DND-41 (cell line): ENCODE measurements at regions not wholly inside any gene's neighbourhood (a gene's known extent, or its start where the extent isn't known, plus 50 kb on each side); places are given as distances from the start of the nearest gene placed in this dataset.

Source experiments
- ATAC-seq: fragments of 200-7000 bp; cut with Tn5 transposase; 3 replicates; pipeline ENCODE4 v1.9.1; 2021; ENCODE audit warnings: low read depth; ENCODE audit not compliant: insufficient read depth
- DNase-seq: peaks from one replicate; pipeline ENCODE4 v3.0.0-alpha.2; 2020
- H2AFZ ChIP-seq: 2 replicates; pipeline ENCODE4 v1.6.0; 2012; ENCODE audit warnings: low read depth, low read length
- H3K27ac ChIP-seq: 2 replicates; pipeline ENCODE4 v1.5.1; 2012; ENCODE audit warnings: low read length, inconsistent platforms
- H3K27me3 ChIP-seq: fragments of 200-600 bp; sonication (generic); 2 replicates; pipeline ENCODE4 v1.6.0; 2012; ENCODE audit warnings: low read length, mild to moderate bottlenecking, inconsistent platforms; ENCODE audit not compliant: insufficient read depth, poor library complexity
- H3K36me3 ChIP-seq: 2 replicates; pipeline ENCODE4 v1.5.1; 2012; ENCODE audit warnings: low read length, inconsistent platforms; ENCODE audit not compliant: insufficient read depth
- H3K4me1 ChIP-seq: 2 replicates; pipeline ENCODE4 v1.5.1; 2012; ENCODE audit warnings: mild to moderate bottlenecking, low read length; ENCODE audit not compliant: insufficient read depth
- H3K4me2 ChIP-seq: 2 replicates; pipeline ENCODE4 v1.6.0; 2012; ENCODE audit warnings: mild to moderate bottlenecking, moderate library complexity, low read length, inconsistent platforms; ENCODE audit not compliant: insufficient read depth
- H3K4me3 ChIP-seq, 2 experiments: fragments of 200-600 bp in 1 of 2; shearing (Covaris generic) in 1 of 2; 2 replicates each; pipeline ENCODE4 v1.5.1; 2012 to 2016; ENCODE audit warnings: inconsistent platforms in 2 of 2, low read length in 2 of 2, mild to moderate bottlenecking in 2 of 2, low read depth in 1 of 2, moderate library complexity in 1 of 2
- H3K79me2 ChIP-seq: 2 replicates; pipeline ENCODE4 v1.6.0; 2012; ENCODE audit warnings: low read length, inconsistent platforms; ENCODE audit not compliant: insufficient read depth
- H3K9ac ChIP-seq: 2 replicates; pipeline ENCODE4 v1.6.0; 2012; ENCODE audit warnings: low read depth, mild to moderate bottlenecking, inconsistent platforms, low read length, moderate library complexity
- H3K9me3 ChIP-seq: 2 replicates; pipeline ENCODE4 v1.5.1; 2012; ENCODE audit warnings: low read length, moderate library complexity, mild to moderate bottlenecking, inconsistent platforms; ENCODE audit not compliant: insufficient read depth, severe bottlenecking
- H4K20me1 ChIP-seq: 2 replicates; pipeline ENCODE4 v1.6.0; 2012; ENCODE audit warnings: low read length; ENCODE audit not compliant: insufficient read depth
- CTCF ChIP-seq: IDR thresholded peaks from 2 replicates; pipeline ENCODE4 v1.5.1; 2012; ENCODE audit warnings: borderline replicate concordance, low read length, moderate library complexity, mild to moderate bottlenecking; ENCODE audit not compliant: poor library complexity, severe bottlenecking; ENCODE audit errors: extremely low read depth
- EZH2 ChIP-seq: IDR thresholded peaks from 3 replicates; pipeline ENCODE4 v1.6.1; 2012; ENCODE audit warnings: borderline replicate concordance, low read depth, mild to moderate bottlenecking, moderate library complexity, low read length, inconsistent platforms; ENCODE audit not compliant: severe bottlenecking

DNA sequence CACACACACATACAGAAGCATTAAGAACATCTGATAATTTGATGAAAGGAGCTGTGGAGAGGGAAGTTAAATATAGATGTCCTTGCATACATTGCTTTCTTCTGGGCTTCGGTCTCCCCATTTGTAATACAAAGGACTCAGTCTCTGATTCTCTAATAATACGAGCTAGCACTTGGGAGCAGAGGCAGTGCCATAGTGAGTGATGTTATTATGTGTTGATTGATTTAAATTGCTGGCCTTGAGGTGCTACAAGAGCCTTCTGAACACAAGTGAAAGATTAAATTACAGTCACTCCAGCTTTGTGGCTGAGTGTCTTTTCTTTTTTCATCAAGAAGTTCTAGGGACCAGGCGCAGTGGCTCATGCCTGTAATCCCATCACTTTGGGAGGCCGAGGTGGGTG, 61.5 kb upstream of the HMGXB4 start:
- no peak for DNase-seq
- H3K4me1 ChIP-seq, result no peaks in the 10 kb centered on the region
- H3K4me2 ChIP-seq, result no peak overlapping the region
- no peaks in the 10 kb centered on the region for H3K9me3 ChIP-seq
- no peaks in the 10 kb centered on the region for H3K36me3 ChIP-seq
- H4K20me1 ChIP-seq, result no peaks in the 10 kb centered on the region
- TF ChIP-seq CTCF, result no peak
- TF ChIP-seq EZH2, result no peak
- no peak overlapping the region for H3K4me3 ChIP-seq
- H2AFZ ChIP-seq, result no peak overlapping the region
- no peak for ATAC-seq
- H3K9ac ChIP-seq, result no peak overlapping the region
- no peaks in the 10 kb centered on the region for H3K79me2 ChIP-seq
- no peak overlapping the region for H3K27ac ChIP-seq
- H3K27me3 ChIP-seq, result no peaks in the 10 kb centered on the region

GRCh38 chr22:35197071-35197470, 60.2 kb upstream of the HMGXB4 start:
- no peaks in the 10 kb centered on the region for H4K20me1 ChIP-seq

GRCh38 chr22:35197886-35198285, 59.4 kb upstream of the HMGXB4 start:
- TF ChIP-seq CTCF (no peak), EZH2 (no peak)
- ATAC-seq (no peak), DNase-seq (no peak)
- H3K9me3 ChIP-seq, result no peaks in the 10 kb centered on the region
- no peaks in the 10 kb centered on the region for H3K79me2 ChIP-seq
- H3K4me2 ChIP-seq, result no peak overlapping the region
- H3K9ac ChIP-seq, result no peak overlapping the region
- no peaks in the 10 kb centered on the region for H3K4me1 ChIP-seq
- H3K36me3 ChIP-seq, result no peaks in the 10 kb centered on the region
- H2AFZ ChIP-seq, result no peak overlapping the region
- H3K27ac ChIP-seq, result no peak overlapping the region
- H3K4me3 ChIP-seq, result no peak overlapping the region
- no peaks in the 10 kb centered on the region for H4K20me1 ChIP-seq
- no peaks in the 10 kb centered on the region for H3K27me3 ChIP-seq

More at GRCh38 chr22:35197071-35197470, 60.2 kb upstream of the HMGXB4 start:
- TF ChIP-seq EZH2 (no peak), CTCF (no peak)
- H3K27me3 ChIP-seq, result no peaks in the 10 kb centered on the region
- H3K36me3 ChIP-seq, result no peaks in the 10 kb centered on the region
- no peak overlapping the region for H3K27ac ChIP-seq
- H3K9ac ChIP-seq, result no peak overlapping the region
- no peak overlapping the region for H3K4me3 ChIP-seq
- H3K79me2 ChIP-seq, result no peaks in the 10 kb centered on the region
- DNase-seq (no peak), ATAC-seq (no peak)
- H3K9me3 ChIP-seq, result no peaks in the 10 kb centered on the region
- H3K4me1 ChIP-seq, result no peaks in the 10 kb centered on the region
- H3K4me2 ChIP-seq, result no peak overlapping the region
- no peak overlapping the region for H2AFZ ChIP-seq

GRCh38 chr22:35198738-35199137, 58.6 kb upstream of the HMGXB4 start:
- H3K9me3 ChIP-seq, result no peaks in the 10 kb centered on the region
- H4K20me1 ChIP-seq, result no peaks in the 10 kb centered on the region
- H3K4me1 ChIP-seq, result no peaks in the 10 kb centered on the region
- no peaks in the 10 kb centered on the region for H3K79me2 ChIP-seq
- DNase-seq (no peak), ATAC-seq (no peak)
- H3K4me3 ChIP-seq, result no peak overlapping the region
- H3K27me3 ChIP-seq, result no peaks in the 10 kb centered on the region
- TF ChIP-seq EZH2, result no peak
- no peak for TF ChIP-seq CTCF
- no peak overlapping the region for H3K4me2 ChIP-seq
- no peak overlapping the region for H2AFZ ChIP-seq
- no peak overlapping the region for H3K9ac ChIP-seq
- H3K36me3 ChIP-seq, result no peaks in the 10 kb centered on the region
- no peak overlapping the region for H3K27ac ChIP-seq
